GM23338 (cell line): ENCODE measurements at regions not wholly inside any gene's neighbourhood (a gene's known extent, or its start where the extent isn't known, plus 50 kb on each side); places are given as distances from the start of the nearest gene placed in this dataset.

Source experiments
- ATAC-seq: fragments of 200-7000 bp; cut with Tn5 transposase; 3 replicates; pipeline ENCODE4 v1.9.1; 2020
- DNase-seq: peaks from one replicate; pipeline ENCODE4 v3.0.0-alpha.2; 2015; ENCODE audit warnings: low spot score
- H2AFZ ChIP-seq: fragments of 200-600 bp; sonication (generic); 2 replicates; pipeline ENCODE4 v1.8.0; 2016; ENCODE audit warnings: antibody characterized with exemption, mild to moderate bottlenecking, moderate library complexity
- H3F3A ChIP-seq: fragments of 200-600 bp; sonication (generic); replicated peaks from 2 replicates; pipeline ENCODE4 v1.8.0; 2017; ENCODE audit warnings: antibody characterized with exemption, mixed run types, low read depth
- H3K27ac ChIP-seq: fragments of 200-600 bp; sonication (generic); 2 replicates; pipeline ENCODE4 v1.6.1; 2016; ENCODE audit warnings: low read depth
- H3K27me3 ChIP-seq: fragments of 200-600 bp; sonication (generic); 2 replicates; pipeline ENCODE4 v1.8.0; 2016; ENCODE audit warnings: mild to moderate bottlenecking, mixed run types, moderate library complexity; ENCODE audit not compliant: insufficient read depth
- H3K36me3 ChIP-seq: fragments of 200-600 bp; sonication (generic); 2 replicates; pipeline ENCODE4 v1.8.0; 2016; ENCODE audit warnings: mild to moderate bottlenecking; ENCODE audit not compliant: insufficient read depth
- H3K4me1 ChIP-seq: fragments of 200-600 bp; sonication (generic); 2 replicates; pipeline ENCODE4 v1.8.0; 2016; ENCODE audit warnings: mild to moderate bottlenecking, moderate library complexity; ENCODE audit not compliant: insufficient read depth
- H3K4me2 ChIP-seq: fragments of 200-600 bp; sonication (generic); 2 replicates; pipeline ENCODE4 v1.7.1; 2017; ENCODE audit warnings: mixed run types
- H3K4me3 ChIP-seq: fragments of 200-600 bp; sonication (generic); 2 replicates; pipeline ENCODE4 v1.6.1; 2016; ENCODE audit warnings: mixed run types
- H3K79me2 ChIP-seq: fragments of 200-600 bp; sonication (generic); replicated peaks from 2 replicates; pipeline ENCODE4 v1.8.0; 2017; ENCODE audit warnings: mild to moderate bottlenecking; ENCODE audit not compliant: insufficient read depth
- H3K9me2 ChIP-seq: fragments of 200-600 bp; sonication (generic); 2 replicates; pipeline ENCODE4 v1.8.0; 2017; ENCODE audit not compliant: insufficient read depth
- H4K20me1 ChIP-seq: fragments of 200-600 bp; sonication (generic); replicated peaks from 2 replicates; pipeline ENCODE4 v1.8.0; 2017; ENCODE audit warnings: mild to moderate bottlenecking; ENCODE audit not compliant: insufficient read depth
- H3K27ac Mint-ChIP-seq: 2 replicates; pipeline ENCODE4 v1.8.0; 2020; ENCODE audit warnings: inconsistent platforms, mild to moderate bottlenecking, moderate library complexity, mixed read lengths
- H3K27me3 Mint-ChIP-seq: 3 replicates; pipeline ENCODE4 v1.8.0; 2022; ENCODE audit warnings: low read depth, mild to moderate bottlenecking, moderate library complexity, mixed read lengths, inconsistent platforms; ENCODE audit not compliant: insufficient read depth, poor library complexity
- H3K36me3 Mint-ChIP-seq: 3 replicates; pipeline ENCODE4 v1.8.0; 2021; ENCODE audit warnings: low read depth, mild to moderate bottlenecking, inconsistent platforms, moderate library complexity, mixed read lengths
- H3K4me1 Mint-ChIP-seq: 3 replicates; pipeline ENCODE4 v1.8.0; 2020; ENCODE audit warnings: mild to moderate bottlenecking, inconsistent platforms, mixed read lengths
- H3K4me3 Mint-ChIP-seq: 3 replicates; pipeline ENCODE4 v1.8.0; 2021; ENCODE audit warnings: moderate library complexity, mild to moderate bottlenecking, inconsistent platforms, mixed read lengths
- H3K9me3 Mint-ChIP-seq: 3 replicates; pipeline ENCODE4 v1.8.0; 2020; ENCODE audit warnings: moderate library complexity, mild to moderate bottlenecking, inconsistent platforms, mixed read lengths
- CREB1 ChIP-seq: fragments of 250-450 bp; sonication (Bioruptor Pico); IDR thresholded peaks from 2 replicates; pipeline ENCODE4 v1.5.0; 2020; ENCODE audit warnings: low read depth, mild to moderate bottlenecking, moderate library complexity
- EZH2 ChIP-seq: fragments of 200-600 bp; sonication (generic); IDR thresholded peaks from one replicate; pipeline ENCODE4 v1.8.0; 2017; ENCODE audit warnings: antibody characterized with exemption, mild to moderate bottlenecking, low read depth; ENCODE audit not compliant: unreplicated experiment
- EZH2phosphoT487 ChIP-seq: fragments of 200-600 bp; sonication (generic); IDR thresholded peaks from one replicate; pipeline ENCODE4 v1.8.1; 2018; ENCODE audit warnings: antibody characterized with exemption; ENCODE audit not compliant: unreplicated experiment
- JUNB ChIP-seq: IDR thresholded peaks from one replicate; pipeline ENCODE4 v1.6.1; 2016; ENCODE audit warnings: antibody characterized with exemption; ENCODE audit not compliant: unreplicated experiment
- NANOG ChIP-seq: IDR thresholded peaks from 2 replicates; pipeline ENCODE4 v1.6.1; 2016; ENCODE audit warnings: antibody characterized with exemption, borderline replicate concordance
- POLR2AphosphoS5 ChIP-seq: IDR thresholded peaks from 2 replicates; pipeline ENCODE4 v1.6.1; 2016; ENCODE audit warnings: antibody characterized with exemption, low read depth
- STAT1 ChIP-seq: IDR thresholded peaks from one replicate; pipeline ENCODE4 v1.6.1; 2016; ENCODE audit warnings: antibody characterized with exemption; ENCODE audit not compliant: unreplicated experiment
- ZNF331 ChIP-seq: fragments of 250-450 bp; sonication (Bioruptor Pico); IDR thresholded peaks from 2 replicates; pipeline ENCODE4 v1.5.0; 2020; ENCODE audit warnings: low read depth, mild to moderate bottlenecking, moderate library complexity
- TF ChIP-seq, protein P1 (sequence below): IDR thresholded peaks from one replicate; pipeline ENCODE4 v1.6.1; 2018; ENCODE audit warnings: antibody characterized with exemption; ENCODE audit not compliant: unreplicated experiment
- TF ChIP-seq, protein P2 (sequence below): IDR thresholded peaks from 2 replicates; pipeline ENCODE4 v1.6.1; 2016; ENCODE audit warnings: antibody characterized with exemption
- TF ChIP-seq, protein P3 (sequence below), 2 experiments: fragments of 200-600 bp in 1 of 2; sonication (generic) in 1 of 2; conservative IDR thresholded peaks; 2 replicates each; pipeline versions ENCODE4 v1.5.1 to v1.6.1; 2016 to 2017; ENCODE audit warnings: antibody characterized with exemption in 2 of 2, low read depth in 2 of 2, mild to moderate bottlenecking in 2 of 2, moderate library complexity in 1 of 2

DNA sequence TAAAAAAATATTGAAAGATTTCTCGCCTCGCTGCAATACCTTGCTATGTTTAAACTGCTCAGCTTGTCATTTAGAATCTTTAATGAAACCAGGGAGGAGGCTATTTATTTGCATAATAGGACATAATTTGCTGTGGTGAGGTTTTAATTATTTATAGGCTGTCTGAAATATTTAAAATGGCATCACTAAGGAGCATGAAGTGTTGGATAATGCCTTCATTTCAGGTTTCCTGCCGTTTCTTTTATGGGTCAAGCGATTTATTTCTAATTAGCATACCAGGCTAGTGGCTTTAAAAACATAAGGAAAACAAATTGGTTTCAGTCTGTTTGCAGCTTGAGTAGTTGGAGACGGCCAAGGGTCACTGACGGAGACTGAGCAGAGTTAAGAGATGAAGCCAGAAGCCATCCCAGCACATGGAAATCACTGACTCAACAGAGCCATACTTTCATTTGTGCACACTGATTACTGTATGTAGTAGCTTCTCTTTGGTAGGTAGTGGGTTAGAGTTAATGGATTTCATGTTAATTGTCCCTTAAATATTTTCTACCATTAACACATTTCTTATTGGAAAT lies 1962.4 kb upstream of the TENM3 start (continued):
- TF ChIP-seq, protein P1, sequence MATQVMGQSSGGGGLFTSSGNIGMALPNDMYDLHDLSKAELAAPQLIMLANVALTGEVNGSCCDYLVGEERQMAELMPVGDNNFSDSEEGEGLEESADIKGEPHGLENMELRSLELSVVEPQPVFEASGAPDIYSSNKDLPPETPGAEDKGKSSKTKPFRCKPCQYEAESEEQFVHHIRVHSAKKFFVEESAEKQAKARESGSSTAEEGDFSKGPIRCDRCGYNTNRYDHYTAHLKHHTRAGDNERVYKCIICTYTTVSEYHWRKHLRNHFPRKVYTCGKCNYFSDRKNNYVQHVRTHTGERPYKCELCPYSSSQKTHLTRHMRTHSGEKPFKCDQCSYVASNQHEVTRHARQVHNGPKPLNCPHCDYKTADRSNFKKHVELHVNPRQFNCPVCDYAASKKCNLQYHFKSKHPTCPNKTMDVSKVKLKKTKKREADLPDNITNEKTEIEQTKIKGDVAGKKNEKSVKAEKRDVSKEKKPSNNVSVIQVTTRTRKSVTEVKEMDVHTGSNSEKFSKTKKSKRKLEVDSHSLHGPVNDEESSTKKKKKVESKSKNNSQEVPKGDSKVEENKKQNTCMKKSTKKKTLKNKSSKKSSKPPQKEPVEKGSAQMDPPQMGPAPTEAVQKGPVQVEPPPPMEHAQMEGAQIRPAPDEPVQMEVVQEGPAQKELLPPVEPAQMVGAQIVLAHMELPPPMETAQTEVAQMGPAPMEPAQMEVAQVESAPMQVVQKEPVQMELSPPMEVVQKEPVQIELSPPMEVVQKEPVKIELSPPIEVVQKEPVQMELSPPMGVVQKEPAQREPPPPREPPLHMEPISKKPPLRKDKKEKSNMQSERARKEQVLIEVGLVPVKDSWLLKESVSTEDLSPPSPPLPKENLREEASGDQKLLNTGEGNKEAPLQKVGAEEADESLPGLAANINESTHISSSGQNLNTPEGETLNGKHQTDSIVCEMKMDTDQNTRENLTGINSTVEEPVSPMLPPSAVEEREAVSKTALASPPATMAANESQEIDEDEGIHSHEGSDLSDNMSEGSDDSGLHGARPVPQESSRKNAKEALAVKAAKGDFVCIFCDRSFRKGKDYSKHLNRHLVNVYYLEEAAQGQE, result no peak
- no peak for TF ChIP-seq ZNF331
- no peak for TF ChIP-seq EZH2phosphoT487
- TF ChIP-seq, protein P2, sequence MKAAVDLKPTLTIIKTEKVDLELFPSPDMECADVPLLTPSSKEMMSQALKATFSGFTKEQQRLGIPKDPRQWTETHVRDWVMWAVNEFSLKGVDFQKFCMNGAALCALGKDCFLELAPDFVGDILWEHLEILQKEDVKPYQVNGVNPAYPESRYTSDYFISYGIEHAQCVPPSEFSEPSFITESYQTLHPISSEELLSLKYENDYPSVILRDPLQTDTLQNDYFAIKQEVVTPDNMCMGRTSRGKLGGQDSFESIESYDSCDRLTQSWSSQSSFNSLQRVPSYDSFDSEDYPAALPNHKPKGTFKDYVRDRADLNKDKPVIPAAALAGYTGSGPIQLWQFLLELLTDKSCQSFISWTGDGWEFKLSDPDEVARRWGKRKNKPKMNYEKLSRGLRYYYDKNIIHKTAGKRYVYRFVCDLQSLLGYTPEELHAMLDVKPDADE, result no peak
- TF ChIP-seq, protein P3, sequence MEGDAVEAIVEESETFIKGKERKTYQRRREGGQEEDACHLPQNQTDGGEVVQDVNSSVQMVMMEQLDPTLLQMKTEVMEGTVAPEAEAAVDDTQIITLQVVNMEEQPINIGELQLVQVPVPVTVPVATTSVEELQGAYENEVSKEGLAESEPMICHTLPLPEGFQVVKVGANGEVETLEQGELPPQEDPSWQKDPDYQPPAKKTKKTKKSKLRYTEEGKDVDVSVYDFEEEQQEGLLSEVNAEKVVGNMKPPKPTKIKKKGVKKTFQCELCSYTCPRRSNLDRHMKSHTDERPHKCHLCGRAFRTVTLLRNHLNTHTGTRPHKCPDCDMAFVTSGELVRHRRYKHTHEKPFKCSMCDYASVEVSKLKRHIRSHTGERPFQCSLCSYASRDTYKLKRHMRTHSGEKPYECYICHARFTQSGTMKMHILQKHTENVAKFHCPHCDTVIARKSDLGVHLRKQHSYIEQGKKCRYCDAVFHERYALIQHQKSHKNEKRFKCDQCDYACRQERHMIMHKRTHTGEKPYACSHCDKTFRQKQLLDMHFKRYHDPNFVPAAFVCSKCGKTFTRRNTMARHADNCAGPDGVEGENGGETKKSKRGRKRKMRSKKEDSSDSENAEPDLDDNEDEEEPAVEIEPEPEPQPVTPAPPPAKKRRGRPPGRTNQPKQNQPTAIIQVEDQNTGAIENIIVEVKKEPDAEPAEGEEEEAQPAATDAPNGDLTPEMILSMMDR (conservative IDR thresholded peaks at IDR 0.05; ENCODE audit: low read depth in 2 of 2), result no peak
- TF ChIP-seq JUNB, result no peak
- no peak for TF ChIP-seq CREB1
- no peak for TF ChIP-seq EZH2
- TF ChIP-seq STAT1, result no peak

DNA sequence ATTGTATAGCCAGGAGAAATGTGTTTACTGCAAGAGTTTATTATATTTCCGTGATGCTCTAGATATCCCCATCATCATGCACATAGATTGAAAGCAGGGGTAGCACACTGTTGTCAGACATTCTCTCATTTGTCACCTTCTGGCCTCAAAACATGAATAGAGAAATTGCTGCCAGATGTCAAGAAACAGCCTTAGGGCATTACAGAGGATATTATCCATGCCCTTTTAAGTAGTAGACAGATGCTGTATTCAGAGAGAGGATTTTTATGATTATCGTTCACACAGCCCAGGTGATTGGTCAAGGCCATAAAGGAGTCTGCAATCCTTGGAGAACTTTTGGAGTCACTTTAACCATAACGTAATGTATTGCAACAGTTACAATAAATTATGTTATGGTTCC lies 1961.5 kb upstream of the TENM3 start:
- DNase-seq, result no peak
- Histone ChIP-seq H3K4me2 (no peak overlapping the region), H3K79me2 (no peaks in the 10 kb centered on the region), H3K27me3 (no peaks in the 10 kb centered on the region), H3F3A (no peaks in the 10 kb centered on the region), H3K4me3 (no peak overlapping the region), H3K4me1 (no peaks in the 10 kb centered on the region), H3K36me3 (no peaks in the 10 kb centered on the region), H3K27ac (no peak overlapping the region), H3K9me2 (no peaks in the 10 kb centered on the region; the same call in 1 of the 2 replicates), H4K20me1 (no peaks in the 10 kb centered on the region), H2AFZ (no peak overlapping the region)
- no peaks in the 10 kb centered on the region for H3K9me3 Mint-ChIP-seq
- no peak overlapping the region for H3K27ac Mint-ChIP-seq
- no peak for ATAC-seq
- no peak for TF ChIP-seq POLR2AphosphoS5
- no peak for TF ChIP-seq EZH2phosphoT487
- no peak for TF ChIP-seq NANOG
- no peaks in the 10 kb centered on the region for H3K36me3 Mint-ChIP-seq
- no peak overlapping the region for H3K4me3 Mint-ChIP-seq
- peaks cover 3% of the 10 kb centered on the region; the same call in 1 of the 3 replicates for H3K4me1 Mint-ChIP-seq
- H3K27me3 Mint-ChIP-seq, result no peaks in the 10 kb centered on the region
